Iris pigment epithelial cell (primary cell): ENCODE measurements at regions not wholly inside any gene's neighbourhood (a gene's known extent, or its start where the extent isn't known, plus 50 kb on each side); places are given as distances from the start of the nearest gene placed in this dataset.
"Not testable (repeated sequence)": the region's sequence is repeated elsewhere in the genome, so short reads cannot be mapped to it uniquely, and the experiment has no call there.

Experiments used
- DNase-seq: peaks from one replicate; pipeline ENCODE4 v3.0.0-alpha.2; 2011; ENCODE audit warnings: low read depth

DNA sequence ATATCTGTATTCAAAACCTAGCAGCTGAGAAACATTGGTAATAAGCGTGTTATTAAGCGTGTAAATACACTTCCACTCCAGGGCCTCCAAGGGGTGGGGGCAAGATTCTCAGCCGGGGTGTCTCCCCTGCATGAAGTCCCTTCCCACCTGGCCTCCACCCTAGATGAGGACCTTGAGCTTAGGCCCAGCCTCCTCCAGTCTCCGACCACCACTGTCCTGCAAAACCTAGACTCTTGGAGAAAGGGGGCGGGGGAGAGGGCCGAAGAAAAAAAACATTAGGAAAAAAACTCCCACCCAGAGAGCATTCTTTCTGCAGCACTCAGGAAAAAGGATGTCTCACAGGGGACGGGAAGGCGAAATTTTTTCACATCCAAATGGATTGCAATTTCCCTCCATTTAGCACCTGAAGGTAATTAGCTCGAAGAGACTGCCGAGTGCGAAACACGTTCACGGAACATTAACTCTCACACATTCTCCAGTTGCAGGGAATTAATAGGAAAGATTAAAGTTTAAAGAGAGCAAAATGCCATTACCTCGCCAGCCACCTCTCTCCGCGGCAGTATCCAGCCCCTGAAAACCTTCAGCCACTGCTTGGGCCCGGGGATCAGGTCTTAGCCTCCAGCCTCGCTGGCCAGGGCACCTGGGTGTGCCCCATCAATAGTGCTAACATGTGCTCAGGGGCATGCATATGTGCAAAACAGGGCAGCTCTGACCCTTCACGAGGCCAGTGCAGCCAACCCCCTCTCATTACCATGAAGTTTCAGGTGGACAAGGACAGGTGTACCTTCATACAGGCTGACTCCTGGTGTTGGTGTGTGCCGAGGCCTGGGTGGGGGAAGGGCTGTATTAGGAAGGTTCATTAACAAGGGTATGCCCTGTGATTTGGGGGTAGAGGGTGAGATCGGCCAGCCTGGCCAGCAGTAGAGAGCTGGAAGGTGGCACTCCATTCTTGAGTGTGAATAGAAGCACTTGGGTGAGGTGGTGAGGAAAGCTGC is 77.2 kb downstream of the HIF1AN start:
- no peak for DNase-seq

DNA sequence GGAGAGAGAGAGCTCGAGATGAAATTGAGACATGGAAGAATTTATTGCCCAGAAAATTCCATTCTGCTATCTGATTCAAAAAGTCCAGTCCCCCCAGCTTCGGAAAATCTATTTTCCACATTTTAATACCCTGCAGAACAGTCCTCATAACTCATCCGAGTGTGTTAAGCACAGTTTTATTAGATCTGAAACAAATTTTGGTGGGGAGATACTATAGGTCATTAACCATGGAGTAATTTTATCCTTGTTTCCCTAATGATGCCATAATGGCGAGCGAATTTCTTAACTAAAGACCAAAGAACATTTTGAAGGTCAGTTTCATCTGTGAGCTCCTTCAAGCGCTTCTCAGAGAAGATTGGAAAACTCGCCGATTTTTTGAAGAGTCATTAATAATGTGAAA is 78.1 kb downstream of the HIF1AN start:
- no peak for DNase-seq

DNA sequence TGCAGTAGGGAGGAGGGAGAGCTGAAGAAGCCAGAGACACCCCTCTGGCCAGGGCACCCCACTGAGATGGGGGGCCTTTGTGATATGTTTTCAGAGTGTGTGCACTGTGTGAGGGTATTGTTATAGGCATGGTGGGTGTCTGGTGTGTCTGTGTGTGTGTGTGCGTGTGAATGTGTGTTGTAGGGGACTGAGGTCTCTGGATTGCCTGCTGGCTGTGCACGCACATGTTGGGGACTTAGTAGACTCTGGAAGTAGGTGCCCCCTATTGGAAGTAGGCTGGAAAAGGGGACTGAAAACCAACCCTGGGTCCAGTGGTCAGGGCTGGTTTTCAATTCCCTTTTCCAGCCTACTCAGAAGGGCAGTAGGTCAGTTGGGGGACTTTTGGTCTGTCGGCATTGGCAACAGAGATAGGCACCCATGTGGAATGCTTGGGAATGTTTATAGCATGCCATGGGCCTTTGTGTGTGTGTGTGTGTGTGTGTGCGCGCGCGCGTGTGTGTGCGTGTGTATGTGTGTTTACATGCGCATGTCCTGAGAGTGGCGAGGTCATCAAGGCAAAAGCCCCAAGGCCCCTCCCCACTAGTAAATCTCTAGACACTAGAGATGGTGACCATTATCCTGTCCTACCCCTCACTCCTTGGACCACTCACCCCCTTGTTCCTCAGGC is 78.8 kb downstream of the HIF1AN start:
- no peak for DNase-seq

DNA sequence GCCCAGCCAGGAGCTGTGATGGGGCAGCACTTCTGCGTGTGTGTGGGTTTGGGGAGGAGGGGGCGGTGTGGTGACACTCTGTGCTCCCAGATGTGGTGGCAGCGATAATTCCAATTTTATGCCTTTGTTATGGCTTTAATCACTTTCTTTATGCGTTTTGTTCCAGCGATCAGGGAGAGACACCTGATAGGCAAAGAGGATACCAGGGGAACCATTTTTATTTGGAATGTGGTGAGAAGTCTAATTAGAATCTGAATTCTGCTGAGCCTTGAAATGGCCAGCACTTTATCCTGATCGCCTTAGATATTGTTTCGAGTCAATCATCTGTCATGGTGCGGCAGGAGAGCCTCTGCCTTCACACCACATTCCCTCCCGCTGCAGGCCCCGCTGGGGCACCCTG is 79.5 kb downstream of the HIF1AN start:
- no peak for DNase-seq

DNA sequence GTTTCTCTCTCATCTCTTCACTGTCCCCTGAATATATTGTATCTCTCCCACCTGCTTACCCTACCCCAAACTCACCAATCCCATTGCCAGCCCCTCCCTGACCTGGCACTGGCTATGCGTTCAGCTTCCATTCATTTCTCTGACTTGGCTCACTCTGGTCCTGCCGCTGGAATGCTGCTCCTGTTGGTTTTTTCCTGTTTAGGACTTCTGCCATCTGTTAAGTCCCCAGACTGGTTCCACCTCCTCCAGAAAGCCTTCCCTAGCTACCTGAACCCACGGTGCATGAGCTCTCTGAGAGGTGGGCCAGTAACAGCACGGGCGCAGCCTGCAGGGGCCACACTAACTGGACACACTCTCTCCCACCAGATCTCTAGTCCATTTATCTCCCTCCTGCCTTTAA is 80.2 kb downstream of the HIF1AN start:
- DNase-seq: no peak

DNA sequence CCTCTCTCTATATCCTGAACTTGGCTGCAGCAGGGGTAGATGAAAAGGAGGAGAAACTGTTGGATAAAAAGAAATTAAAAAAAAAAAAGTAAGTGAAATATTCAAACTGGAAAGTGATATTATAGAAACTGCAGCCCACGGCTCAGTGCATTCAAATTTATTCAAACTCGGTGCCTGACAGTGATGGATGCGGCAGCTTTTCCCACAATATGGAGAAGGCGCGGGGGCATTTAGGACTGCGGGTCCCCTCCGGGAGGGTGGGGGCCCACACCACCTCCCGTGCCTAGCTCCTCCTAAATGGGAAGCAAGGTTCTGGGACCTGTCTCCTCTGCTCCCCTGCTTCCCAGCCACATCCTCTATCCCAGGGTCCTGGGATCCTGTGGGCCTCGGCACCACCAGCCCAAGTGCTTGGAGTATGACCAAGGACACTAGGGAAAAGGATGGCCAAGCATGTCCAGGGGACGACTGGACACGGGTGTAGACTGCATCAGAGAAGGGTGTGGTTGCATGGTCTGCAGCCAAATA is 82.4 kb downstream of the HIF1AN start:
- DNase-seq: no peak

DNA sequence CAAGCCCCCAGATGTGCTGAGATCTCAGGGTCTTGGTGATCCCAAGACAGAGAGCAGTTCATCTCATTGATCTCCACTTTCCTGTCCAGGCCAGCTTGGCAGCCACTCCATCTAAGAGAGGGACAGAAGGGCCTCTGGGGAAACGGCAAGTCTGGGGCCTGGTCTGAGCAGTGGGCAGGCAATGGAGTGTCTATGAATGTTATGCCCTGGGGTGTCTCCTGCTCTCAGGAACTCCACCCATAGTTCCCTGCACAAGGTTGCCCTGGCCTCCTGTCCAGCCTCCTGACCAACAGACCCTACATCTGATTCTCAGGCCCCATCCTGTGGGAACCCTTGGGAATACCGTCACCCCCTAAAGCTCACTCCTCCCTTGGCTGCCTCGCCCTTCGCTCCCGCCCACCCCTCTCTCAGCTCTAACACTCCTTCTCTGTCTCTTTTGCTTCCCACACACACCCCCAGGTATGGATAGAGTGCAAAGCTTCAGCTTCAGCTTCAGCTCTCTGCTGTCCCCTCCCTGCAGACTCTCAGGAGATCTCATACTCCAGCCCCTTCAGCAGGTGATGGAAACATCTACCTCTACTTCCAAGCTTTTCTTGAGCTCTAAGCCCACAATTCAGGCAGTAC is 83.0 kb downstream of the HIF1AN start:
- no peak for DNase-seq

DNA sequence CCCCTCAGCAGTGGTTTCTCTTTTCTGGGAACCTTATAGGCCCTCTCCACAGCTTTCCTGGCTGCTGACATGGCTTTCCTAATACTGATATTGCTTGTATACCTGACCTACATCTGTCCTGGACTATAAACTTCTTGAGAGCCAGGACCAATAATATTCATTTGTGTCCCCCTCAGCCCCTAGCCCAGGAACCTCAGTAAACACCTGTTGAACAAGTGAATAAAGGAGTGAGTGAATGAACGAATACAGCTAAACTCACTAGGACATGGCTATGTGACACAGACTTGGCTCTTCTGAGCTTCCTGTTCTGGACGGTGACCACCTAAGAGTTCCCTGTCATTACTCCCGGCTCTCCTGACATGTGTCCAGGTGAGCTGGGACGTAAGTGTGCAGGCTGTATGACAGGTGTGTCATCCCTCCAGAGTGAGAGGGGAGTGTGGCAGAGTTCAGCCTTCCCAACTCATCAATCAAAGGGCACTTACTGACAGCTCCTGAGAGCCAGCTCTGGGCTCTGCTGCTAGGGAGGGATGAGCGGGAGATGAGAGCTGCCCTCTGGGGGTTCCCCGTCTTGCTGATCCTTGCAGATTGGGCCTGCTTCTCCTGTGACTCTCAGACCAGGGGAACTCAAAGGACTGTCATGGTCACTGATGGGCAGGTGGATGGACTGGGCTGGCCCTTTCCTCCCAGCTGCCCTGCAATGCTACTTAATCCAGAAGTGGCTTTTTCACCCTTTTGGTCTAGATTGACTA is 84.5 kb downstream of the HIF1AN start:
- DNase-seq: no peak

DNA sequence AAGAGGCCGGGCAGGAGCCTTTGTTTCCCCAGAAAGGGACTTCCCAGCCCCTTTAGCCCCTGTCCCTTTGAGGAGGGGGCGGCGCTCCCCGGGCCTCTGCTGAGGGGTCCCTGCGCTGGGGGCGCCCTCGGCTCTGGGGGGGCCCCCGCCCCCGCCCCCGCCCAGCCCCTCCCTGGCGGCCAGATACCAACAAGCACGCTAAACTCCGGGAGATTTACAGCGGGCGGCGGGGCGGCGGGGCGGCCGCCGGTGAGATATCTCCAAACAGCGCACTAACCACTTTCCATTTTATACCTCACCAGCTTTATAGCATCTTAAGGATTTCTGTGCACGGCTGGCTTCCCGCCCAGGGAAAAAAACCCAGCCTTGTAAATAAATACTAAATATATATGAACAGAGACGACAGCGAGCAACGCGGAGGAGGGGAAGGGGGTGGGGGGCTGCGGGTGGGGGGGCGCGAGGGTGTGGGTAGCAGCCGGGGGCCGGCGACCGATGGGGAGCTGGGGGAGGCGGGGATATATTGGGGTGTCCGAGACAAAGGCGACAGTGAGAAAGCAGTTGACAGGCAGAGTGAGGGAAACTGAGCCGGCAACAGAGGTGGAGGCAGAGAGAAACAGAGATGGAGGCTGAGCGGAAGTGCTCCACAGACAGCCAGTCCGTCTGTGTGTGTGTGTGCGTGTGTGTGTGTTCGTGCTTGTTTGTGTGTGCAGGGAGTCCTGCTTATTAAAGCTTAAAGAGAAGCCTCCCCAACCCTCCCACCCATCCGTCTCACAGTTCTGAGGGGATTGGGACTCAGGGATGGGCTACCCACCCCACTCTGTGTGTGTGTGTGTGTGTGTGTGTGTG is 85.8 kb downstream of the HIF1AN start:
- DNase-seq: peak; percentile 6

DNA sequence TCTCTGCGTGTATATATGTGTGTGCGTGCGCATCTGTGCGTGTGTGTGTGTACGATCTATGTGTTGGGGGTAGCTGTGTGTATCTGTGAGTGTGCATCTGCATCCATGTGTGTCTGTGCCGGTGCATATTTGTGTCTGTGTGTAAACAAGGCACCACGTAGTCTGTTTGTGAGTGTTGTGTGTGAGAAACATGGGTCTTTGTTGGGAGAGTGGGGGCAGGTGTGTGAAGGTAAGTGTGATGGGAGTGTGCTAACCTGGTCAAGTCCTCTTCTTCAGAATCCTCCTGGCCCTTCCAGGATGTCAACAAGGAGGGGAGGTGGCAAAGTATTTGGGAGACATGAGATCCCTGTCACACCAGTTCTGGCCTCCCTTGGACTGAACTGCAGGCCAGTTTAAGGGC is 87.2 kb downstream of the HIF1AN start:
- no peak for DNase-seq

DNA sequence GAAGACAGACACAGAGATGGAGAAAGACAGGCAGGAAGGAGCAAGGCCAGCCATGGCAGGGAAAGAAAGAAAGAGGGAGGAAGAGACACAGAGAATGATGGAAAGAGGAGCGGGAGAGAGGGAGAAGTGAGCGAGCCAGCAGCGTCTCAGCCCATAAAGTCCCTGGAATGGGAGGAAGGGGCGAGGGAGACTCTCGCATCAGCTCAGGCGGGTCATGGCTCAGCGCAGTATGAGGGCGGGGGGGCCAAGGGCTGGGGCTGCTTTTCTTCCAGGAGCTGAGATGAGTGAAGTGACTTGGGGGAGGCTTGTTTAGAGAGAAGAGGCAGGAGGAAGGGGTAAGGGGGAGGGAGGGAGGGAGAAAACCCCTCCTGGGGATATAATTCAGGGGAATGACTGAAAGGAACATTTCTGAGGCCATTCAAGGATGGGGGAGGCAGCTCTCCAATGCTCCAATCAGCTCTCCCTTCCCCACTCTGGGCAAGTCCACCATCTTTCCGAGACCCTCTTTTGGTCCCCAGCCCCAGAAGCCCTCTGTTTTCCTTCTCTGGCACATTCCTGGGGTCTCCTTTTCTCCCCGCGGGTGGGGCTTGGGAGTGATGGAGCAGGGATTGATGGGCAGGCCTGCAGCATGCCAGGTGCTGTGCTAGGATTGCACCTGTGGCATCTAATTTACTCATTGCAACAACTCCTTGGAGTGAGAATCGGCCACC is 87.9 kb downstream of the HIF1AN start:
- DNase-seq: no peak

DNA sequence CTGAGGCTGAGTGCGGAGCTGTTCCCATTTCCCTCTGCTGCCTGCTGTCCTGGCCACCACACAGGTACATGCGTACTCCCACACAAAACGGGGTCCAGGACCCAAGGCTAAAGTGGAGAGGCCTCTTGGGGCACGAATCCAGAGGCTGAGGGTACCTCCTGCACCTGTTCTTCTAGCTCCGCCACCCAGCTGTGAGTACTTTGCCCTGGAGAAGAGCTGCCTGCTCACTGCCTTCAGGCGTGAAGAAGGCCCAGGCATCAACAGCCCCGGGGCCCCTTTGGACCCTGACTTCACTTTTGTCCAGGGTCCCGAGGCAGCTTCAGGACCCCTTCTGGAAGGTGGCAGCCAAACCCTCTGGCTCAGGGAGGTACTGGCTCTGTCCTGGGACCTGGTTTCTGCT is 88.6 kb downstream of the HIF1AN start:
- no peak for DNase-seq

DNA sequence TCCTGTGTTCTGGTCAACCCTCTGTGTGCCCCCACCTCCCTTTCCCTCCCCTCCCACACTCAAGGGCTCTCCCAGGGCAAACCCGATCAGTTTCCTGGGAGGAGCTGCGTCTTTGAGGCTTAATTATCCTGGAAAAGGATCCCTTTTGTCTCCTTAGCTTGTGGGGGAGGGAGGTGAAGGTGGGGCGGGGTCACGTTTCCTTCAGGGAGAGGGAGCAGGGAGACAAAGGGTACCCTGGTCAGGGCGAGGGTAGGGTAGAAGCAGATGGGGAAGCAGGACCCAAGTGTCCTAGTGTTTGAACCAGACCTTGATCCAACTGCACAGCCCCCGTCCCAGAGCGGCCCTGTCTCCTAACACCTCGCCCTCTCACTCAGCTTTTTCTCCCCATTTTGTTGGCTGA is 90.1 kb downstream of the HIF1AN start:
- DNase-seq: no peak

DNA sequence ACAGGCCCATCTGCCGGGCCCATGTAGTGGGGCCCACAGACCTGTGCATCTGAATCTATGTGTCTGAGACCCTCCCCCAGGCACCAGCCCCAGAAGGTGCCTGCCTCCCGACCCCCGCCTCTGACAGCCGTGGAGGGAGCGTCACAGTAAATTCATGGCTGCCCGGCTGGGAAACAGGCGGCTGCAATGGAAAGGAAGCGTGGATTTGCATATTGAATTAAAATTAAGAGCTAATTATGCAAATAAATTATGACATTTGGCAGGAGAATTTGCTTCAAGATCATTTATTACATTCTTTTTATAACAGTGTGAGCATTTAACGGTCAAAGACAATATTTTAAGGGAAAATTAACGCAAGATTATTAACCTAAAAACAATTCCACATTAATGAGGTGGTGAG is 92.3 kb downstream of the HIF1AN start:
- no peak for DNase-seq

DNA sequence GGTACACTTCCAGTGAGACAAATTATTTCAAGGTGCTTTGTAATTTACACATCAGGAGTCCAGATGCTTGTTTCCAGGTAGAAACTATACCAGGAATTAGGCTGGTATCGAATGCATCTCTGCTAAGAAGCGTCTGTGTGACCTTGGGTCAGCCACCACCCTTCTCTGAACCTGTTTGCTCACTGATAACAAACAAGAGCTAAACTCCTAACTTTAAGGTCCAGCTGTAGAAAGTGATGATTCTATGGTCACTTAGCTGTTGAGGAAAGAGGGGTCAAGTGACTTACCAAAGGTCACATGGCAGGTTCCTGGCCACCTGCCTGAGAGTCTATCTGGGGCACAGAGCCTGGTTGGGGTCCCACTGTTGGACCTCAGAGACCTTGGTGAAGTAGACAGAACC is 95.4 kb downstream of the HIF1AN start:
- DNase-seq: no peak

DNA sequence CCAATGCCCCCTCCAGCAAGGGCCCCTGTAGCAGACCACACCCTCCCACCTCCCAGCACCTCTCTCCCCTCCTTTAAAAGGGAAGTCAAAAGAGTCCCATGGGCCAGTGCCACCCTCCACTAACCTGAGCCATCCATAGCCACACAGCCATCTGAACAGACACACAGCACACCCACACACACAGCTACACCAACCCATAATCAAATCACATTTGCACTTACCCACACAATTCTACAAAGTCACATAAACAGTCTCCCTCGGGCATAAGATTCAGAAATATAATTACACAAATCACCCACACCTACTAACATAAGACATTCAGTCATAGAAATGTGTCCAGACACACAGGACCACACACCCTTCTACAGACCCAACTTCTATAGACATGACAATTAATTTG is 96.3 kb downstream of the HIF1AN start:
- no peak for DNase-seq

DNA sequence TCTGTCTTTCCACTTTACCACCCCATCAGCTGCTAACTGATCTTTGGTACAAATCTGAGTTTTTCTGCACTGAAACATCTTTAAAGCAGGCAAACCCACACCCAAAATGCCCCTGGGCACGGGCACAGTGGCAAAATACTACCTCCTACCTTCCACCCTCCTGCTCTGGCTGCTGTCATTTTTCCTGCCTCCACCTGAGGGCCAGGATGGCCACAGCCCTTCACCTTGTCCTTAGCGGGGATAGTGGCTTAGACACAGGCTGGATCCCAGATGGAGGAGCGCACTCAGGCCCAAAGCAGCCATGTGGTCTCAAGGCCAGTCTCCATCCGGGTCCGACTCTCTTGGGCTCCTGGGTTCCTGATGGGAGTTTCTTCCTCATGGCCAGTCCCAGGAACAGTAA is 98.3 kb downstream of the HIF1AN start:
- DNase-seq: no peak

DNA sequence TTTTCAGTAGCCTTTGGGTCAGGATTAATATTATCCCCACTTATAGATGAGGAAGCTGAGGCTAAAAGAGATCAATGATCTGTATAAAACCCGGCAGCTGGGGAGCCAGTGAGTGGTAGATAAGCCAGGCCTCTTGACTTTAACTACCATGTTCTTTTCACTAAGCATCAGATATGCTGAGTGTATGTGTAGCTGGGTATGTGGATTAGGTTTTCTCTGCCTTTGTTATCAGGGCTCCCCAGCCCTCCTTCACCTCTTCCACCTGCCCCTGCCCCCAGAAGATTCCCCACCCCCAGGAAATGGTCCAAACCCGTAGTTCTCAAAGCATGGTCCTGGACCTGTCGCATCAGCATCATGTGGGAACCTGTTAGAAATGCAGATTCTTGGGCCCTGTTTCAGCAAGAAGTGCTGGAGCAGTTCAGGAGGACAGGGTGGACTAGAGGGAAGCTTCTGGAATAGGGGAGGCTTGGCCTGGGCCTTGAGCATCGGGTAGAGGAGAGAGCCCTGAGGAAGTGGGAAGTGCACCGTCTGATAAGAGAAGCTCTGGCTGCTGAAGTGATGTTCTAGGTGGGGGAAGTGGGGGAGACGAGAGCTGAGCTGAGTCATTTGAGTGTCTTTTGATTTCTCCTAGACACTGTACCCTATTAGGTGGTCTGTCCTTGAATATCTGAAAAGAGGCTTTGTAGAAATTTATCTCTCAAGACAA is 101.3 kb downstream of the HIF1AN start:
- no peak for DNase-seq

DNA sequence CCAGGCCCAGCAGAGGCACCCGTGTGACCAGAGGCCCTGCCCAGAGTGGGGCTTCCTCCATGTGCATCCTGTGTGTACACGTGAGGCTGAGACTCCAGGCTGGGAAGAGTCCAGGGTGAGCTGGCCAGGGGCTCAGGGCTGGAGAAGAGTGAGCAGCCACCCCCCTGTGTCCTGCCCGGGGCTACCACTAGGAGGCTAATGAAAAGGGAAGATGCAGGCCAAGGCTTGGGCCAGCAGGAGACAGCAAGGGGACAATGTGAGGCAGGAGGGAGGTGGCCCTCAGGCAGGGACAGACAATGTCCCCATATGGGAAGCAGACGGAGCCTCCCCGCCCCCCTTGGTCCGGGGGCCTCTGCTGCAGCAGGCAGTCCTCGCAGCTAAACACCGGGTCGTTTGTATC is 102.0 kb downstream of the HIF1AN start:
- no peak for DNase-seq

DNA sequence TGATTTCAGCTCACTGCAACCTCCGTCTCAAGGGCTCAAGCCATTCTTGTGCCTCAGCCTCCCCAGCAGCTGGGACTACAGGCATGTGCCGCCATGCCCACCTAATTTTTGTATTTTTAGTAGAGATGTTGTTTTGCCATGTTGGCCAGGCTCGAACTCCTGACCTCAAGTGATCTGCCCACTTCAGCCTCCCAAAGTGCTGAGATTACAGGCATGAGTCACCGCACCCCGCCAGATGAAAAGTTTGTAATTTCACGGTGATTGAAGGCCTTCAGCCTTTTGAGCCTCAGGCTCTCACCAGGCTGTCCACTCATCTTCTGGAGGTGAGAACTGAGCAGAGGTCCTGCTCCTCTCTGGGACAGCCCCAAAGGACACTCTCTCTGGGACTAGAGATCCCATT is 103.2 kb downstream of the HIF1AN start:
- not testable (repeated sequence) for DNase-seq
